ENCODE measurements at regions not wholly inside any gene's neighbourhood (a gene's known extent, or its start where the extent isn't known, plus 50 kb on each side); places are given as distances from the start of the nearest gene placed in this dataset.

GRCh38 chr2:189375842-189376241 lies 65.4 kb upstream of the WDR75 start:
- peaks cover 24% of the 10 kb centered on the region for H3K4me1 Mint-ChIP-seq
- ATAC-seq: no peak

GRCh38 chr2:189379287-189379630 lies 62.0 kb upstream of the WDR75 start:
- H3K9me3 Mint-ChIP-seq: no peaks in the 10 kb centered on the region
- DNase-seq (ENCODE audit: low spot score) (peak; percentile 69), ATAC-seq (peak; percentile 35; the same call in 2 of the 3 replicates)
- Histone ChIP-seq H3K4me2 (peak overlapping the region; percentile 37), H3K9me2 (ENCODE audit: insufficient read depth) (no peaks in the 10 kb centered on the region), H3K4me1 (ENCODE audit: insufficient read depth) (peaks cover 30% of the 10 kb centered on the region), H3F3A (replicated peaks; ENCODE audit: low read depth) (no peaks in the 10 kb centered on the region), H3K36me3 (ENCODE audit: insufficient read depth) (no peaks in the 10 kb centered on the region), H3K79me2 (replicated peaks; ENCODE audit: insufficient read depth) (no peaks in the 10 kb centered on the region), H3K27ac (ENCODE audit: low read depth) (peak overlapping the region; percentile 58), H4K20me1 (replicated peaks; ENCODE audit: insufficient read depth) (no peaks in the 10 kb centered on the region), H2AFZ (no peak overlapping the region), H3K27me3 (ENCODE audit: insufficient read depth) (no peaks in the 10 kb centered on the region), H3K4me3 (peak overlapping the region; percentile 2; the same call in 1 of the 2 replicates)
- no peaks in the 10 kb centered on the region for H3K27me3 Mint-ChIP-seq (ENCODE audit: insufficient read depth, low read depth, poor library complexity)
- TF ChIP-seq NANOG (IDR thresholded peaks at IDR 0.05; ENCODE audit: borderline replicate concordance): peak; percentile 69
- no peak for TF ChIP-seq EZH2 (IDR thresholded peaks at IDR 0.05; ENCODE audit: low read depth, unreplicated experiment)
- H3K36me3 Mint-ChIP-seq (ENCODE audit: low read depth): no peaks in the 10 kb centered on the region
- H3K27ac Mint-ChIP-seq: peak overlapping the region; percentile 65
- peaks cover 26% of the 10 kb centered on the region for H3K4me1 Mint-ChIP-seq
- peak overlapping the region; percentile 21; the same call in 1 of the 3 replicates for H3K4me3 Mint-ChIP-seq

More at GRCh38 chr2:189375842-189376241, 65.4 kb upstream of the WDR75 start:
- Mint-ChIP-seq H3K36me3 (ENCODE audit: low read depth) (no peaks in the 10 kb centered on the region), H3K9me3 (no peaks in the 10 kb centered on the region), H3K27me3 (ENCODE audit: insufficient read depth, low read depth, poor library complexity) (no peaks in the 10 kb centered on the region), H3K27ac (no peak overlapping the region), H3K4me3 (no peak overlapping the region)
- Histone ChIP-seq H3K79me2 (replicated peaks; ENCODE audit: insufficient read depth) (no peaks in the 10 kb centered on the region), H4K20me1 (replicated peaks; ENCODE audit: insufficient read depth) (no peaks in the 10 kb centered on the region), H3K9me2 (ENCODE audit: insufficient read depth) (no peaks in the 10 kb centered on the region), H2AFZ (no peak overlapping the region), H3K27me3 (ENCODE audit: insufficient read depth) (no peaks in the 10 kb centered on the region), H3F3A (replicated peaks; ENCODE audit: low read depth) (no peaks in the 10 kb centered on the region), H3K4me2 (no peak overlapping the region), H3K36me3 (ENCODE audit: insufficient read depth) (no peaks in the 10 kb centered on the region), H3K27ac (ENCODE audit: low read depth) (no peak overlapping the region), H3K4me3 (no peak overlapping the region), H3K4me1 (ENCODE audit: insufficient read depth) (peaks cover 24% of the 10 kb centered on the region)
- TF ChIP-seq NANOG (IDR thresholded peaks at IDR 0.05; ENCODE audit: borderline replicate concordance) (no peak), POLR2AphosphoS5 (IDR thresholded peaks at IDR 0.05; ENCODE audit: low read depth) (no peak), CTCF (conservative IDR thresholded peaks at IDR 0.05; ENCODE audit: low read depth in 2 of 2) (no peak), CREB1 (CRISPR knock-in tag; IDR thresholded peaks at IDR 0.05; ENCODE audit: low read depth) (no peak)
- DNase-seq (ENCODE audit: low spot score): no peak

- H3K4me3 Mint-ChIP-seq: no peak overlapping the region
- ATAC-seq (no peak), DNase-seq (ENCODE audit: low spot score) (no peak)
- H3K4me3 ChIP-seq: peak overlapping the region; percentile 2; the same call in 1 of the 2 replicates
- H3F3A ChIP-seq (replicated peaks; ENCODE audit: low read depth): no peaks in the 10 kb centered on the region
- no peaks in the 10 kb centered on the region for H3K27me3 Mint-ChIP-seq (ENCODE audit: insufficient read depth, low read depth, poor library complexity)
- H3K4me1 ChIP-seq (ENCODE audit: insufficient read depth): peaks cover 30% of the 10 kb centered on the region
- H3K27ac Mint-ChIP-seq: peak overlapping the region; percentile 65; the same call in 1 of the 2 replicates
- no peaks in the 10 kb centered on the region for H3K9me3 Mint-ChIP-seq
- H4K20me1 ChIP-seq (replicated peaks; ENCODE audit: insufficient read depth): no peaks in the 10 kb centered on the region
- peak overlapping the region; percentile 58 for H3K27ac ChIP-seq (ENCODE audit: low read depth)
- peaks cover 26% of the 10 kb centered on the region for H3K4me1 Mint-ChIP-seq
- no peaks in the 10 kb centered on the region for H3K36me3 Mint-ChIP-seq (ENCODE audit: low read depth)
- no peaks in the 10 kb centered on the region for H3K9me2 ChIP-seq (ENCODE audit: insufficient read depth)
- H3K27me3 ChIP-seq (ENCODE audit: insufficient read depth): no peaks in the 10 kb centered on the region
- no peaks in the 10 kb centered on the region for H3K36me3 ChIP-seq (ENCODE audit: insufficient read depth)
- H3K4me2 ChIP-seq: peak overlapping the region; percentile 37
- no peaks in the 10 kb centered on the region for H3K79me2 ChIP-seq (replicated peaks; ENCODE audit: insufficient read depth)
- no peak overlapping the region for H2AFZ ChIP-seq
- TF ChIP-seq ZNF114 (CRISPR knock-in tag; IDR thresholded peaks at IDR 0.05): no peak
- no peak for TF ChIP-seq EZH2phosphoT487 (IDR thresholded peaks at IDR 0.05; ENCODE audit: unreplicated experiment)
- TF ChIP-seq JUNB (IDR thresholded peaks at IDR 0.05; ENCODE audit: unreplicated experiment): no peak
- TF ChIP-seq CTCF (conservative IDR thresholded peaks at IDR 0.05; ENCODE audit: low read depth in 2 of 2): no peak
Observed at GRCh38 chr2:189379731-189380261, 61.5 kb upstream of the WDR75 start.

Measured in GM23338 (cell line).